Activated T-cell treated with anti-CD3 and anti-CD28 coated beads for 24 hours (primary cell): ENCODE measurements at regions not wholly inside any gene's neighbourhood (a gene's known extent, or its start where the extent isn't known, plus 50 kb on each side); places are given as distances from the start of the nearest gene placed in this dataset.

Experiments
- DNase-seq: peaks from one replicate; pipeline ENCODE4 v3.0.0-alpha.2; 2020; ENCODE audit warnings: low read depth

- DNase-seq: no peak
Observed at GRCh38 chr3:168457954-168458539, 362.3 kb upstream of the GOLIM4 start.

- no peak for DNase-seq
Observed at GRCh38 chr3:168455814-168456213, 360.1 kb upstream of the GOLIM4 start.

GRCh38 chr3:168453623-168454022 lies 357.9 kb upstream of the GOLIM4 start:
- DNase-seq: no peak

GRCh38 chr3:168443965-168444364 lies 348.2 kb upstream of the GOLIM4 start:
- no peak for DNase-seq

DNA sequence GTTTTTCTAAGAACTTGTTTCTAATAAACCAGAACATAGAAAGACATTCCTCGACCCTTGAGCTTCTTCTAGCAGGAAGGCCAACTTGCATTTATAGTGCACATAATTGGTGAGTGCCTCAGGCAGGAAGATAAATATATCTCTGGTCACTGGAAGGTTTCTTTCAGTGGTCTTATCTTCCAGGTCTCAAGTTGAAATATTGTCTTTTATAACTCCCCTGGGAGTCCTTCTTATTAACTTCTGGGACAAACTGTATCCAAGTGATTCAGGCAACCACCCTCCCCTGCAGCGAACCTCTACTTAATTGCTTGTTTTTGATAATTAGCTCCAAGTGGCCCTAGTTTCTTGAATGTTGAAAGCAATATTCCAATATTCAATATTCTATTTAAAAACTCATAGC lies 346.8 kb upstream of the GOLIM4 start:
- no peak for DNase-seq

DNA sequence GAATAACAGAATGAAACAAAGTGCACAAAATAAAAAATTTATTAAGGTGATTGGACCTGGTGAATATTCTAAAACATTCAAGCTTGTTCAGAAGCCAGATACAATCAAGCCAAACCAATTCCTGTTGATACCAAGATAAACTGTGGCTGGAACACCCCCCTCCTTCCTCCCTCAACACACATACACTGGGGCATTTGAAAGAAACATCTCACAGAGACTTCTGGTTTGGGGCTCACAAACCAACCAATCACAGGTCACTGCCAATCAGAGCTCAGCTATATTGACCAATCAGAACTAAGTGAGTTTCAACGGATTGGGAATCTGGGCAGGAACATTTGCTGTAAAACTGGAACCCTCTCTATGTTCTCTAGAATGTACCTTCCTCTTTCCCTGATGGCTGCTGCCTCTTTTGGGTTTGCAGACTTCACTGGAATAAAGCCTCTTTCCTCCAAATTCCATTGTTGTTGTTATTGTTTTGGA lies 340.6 kb upstream of the GOLIM4 start:
- DNase-seq: no peak

DNA sequence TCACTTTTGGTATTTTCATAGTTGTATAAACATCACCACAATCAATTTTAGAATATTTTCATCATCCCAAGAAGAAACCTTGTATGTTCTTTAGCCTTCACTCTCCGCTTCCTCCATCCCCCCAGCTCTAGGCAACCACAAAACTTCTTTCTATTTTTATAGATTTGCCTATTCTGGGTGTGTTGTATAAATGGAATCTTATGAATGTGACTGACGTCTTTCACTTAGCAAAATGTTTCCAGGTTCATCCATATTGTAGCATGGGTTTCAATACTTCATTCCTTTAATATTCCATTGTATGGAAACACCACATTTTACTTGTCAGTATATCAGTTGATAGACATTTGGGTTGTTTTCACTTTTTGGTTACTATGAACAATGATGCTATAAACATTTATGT lies 335.8 kb upstream of the GOLIM4 start:
- DNase-seq: no peak

DNA sequence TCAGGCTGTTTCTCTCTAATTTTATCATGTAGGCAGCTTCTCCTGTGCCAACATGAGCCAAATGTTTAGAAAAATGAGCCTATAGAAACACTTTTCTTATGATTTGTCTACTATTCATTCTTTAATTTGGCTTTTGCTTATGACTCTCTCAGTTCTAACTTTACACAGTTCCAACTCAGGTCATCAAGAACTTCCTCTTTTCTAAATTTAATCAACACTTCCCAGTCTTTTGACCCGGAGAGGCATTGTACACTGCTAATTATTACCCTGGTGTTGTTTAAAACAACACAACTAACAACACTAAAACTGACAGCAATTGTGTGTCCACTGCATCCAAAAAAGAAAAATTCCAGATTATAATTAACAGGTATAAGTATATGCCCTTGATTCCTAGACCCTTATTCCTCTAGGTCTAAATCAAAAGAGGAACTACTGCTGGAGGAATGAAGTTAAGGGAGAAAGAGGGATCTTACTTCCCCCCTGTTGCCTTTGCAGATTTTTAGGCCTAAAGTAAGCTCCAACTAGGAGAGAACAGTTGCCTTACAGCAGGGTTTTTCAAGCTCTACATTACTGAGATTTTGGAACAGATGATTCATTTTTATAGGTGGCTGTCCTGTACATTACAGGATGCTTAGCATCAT lies 332.2 kb upstream of the GOLIM4 start:
- no peak for DNase-seq

GRCh38 chr3:168427156-168427555 lies 331.4 kb upstream of the GOLIM4 start:
- DNase-seq: no peak

DNA sequence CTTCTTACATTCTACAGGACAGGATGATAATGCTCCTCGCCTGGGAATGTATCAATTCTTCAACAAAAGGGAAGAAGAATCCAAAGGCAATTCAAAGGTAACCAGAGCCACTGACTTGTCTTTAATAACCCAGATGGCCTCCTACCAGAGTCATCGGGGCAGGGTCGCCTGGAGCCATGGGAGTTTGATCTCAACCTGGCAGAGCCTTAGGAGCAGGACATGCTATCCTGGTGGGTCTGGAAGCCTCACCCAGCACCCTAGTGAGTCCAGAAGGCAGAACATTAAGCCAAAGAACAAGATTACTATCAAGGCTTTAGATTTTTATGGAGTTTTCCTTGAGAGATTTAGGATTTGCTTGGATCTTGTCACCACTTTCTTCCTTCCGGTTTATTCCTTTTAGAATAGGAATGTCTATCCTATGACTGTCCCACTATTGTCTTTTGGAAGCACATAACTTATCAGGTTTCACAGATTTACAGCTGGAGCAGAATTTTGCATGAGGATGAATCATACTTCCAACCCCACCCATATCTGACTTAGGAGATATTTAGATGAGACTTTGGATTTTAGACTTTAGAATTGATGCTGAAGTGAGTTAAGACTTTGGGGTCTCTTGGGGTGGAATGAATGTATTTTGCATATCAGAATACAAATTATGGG lies 330.3 kb upstream of the GOLIM4 start:
- no peak for DNase-seq

GRCh38 chr3:168424059-168424734 lies 328.5 kb upstream of the GOLIM4 start:
- no peak for DNase-seq

DNA sequence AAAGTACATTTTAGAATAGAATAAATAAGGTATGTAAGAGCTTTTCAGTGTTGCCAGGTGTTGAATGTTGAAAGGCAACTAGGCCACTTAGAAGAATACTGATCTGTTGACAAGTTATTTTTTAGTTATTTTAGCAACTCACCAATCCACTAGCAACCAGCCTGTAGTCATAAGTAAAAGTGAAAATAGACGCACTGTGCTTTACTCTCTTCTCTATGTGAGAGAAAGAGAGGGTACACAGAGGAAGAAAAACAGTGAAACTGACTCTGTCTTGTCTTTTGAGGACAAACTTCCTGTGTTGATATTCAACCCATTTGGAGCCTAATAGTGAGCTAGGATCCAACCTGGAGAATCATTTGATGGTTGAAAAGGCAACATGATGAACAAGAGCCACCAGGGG lies 327.1 kb upstream of the GOLIM4 start:
- no peak for DNase-seq

GRCh38 chr3:168419091-168419490 lies 323.4 kb upstream of the GOLIM4 start:
- no peak for DNase-seq

DNA sequence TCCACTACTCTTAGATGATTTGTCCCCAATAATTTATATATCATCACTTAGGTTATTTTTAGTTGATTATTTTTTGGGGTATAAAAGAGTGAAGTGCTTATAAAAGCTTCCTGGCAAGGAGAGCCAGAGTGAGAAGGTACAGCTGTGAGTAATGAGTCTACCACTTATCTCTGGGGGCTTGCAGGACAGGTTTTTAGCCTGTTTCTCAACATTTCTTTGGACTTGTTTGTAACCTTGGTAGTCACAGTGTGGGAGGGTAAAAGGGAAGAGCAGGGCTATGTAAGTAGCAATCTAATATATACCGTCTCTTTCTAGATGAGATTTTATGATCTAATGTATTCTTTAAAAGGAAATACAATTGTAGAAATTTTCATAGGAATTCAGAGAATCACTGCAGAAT lies 321.3 kb upstream of the GOLIM4 start:
- no peak for DNase-seq

- DNase-seq: no peak
Observed at GRCh38 chr3:168416446-168416845, 320.7 kb upstream of the GOLIM4 start.

DNA sequence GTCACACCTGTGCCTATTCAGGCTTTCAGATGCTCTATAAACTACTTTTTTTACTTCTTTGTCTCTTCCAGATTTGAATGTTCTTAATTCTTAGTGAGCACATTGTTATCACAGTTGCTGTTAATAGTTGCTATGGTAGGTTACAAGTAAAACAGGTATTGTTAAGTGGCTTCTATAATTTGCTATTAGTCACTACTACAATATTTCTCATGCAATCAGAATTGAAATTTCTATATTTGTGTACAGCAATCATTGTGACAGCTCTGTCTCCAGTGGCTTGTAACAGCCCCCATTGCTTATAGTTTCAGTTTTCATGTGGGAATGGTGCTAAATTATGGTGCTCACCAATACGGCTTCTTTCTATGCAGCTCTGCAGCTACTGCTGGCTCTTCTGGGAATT lies 318.4 kb upstream of the GOLIM4 start:
- no peak for DNase-seq

DNA sequence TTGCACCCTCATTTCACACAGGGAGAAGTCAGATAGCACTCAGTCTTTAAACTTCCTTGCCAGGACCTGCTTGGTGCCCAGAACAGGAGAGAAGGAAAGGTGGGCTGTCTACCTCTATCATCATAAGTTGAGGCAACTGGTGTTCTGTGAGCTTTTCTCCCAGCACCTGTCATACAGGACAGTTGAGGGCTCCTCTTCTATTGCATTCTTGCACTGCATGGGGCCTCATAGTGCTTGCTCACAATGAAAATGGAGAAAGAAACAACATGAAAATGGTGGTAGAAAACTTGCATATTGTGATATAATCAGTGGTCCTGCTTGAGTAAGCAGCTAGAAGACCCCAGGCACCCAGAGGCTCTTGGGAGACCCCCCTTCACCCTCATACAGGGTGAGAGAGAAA lies 311.7 kb upstream of the GOLIM4 start:
- DNase-seq: no peak

DNA sequence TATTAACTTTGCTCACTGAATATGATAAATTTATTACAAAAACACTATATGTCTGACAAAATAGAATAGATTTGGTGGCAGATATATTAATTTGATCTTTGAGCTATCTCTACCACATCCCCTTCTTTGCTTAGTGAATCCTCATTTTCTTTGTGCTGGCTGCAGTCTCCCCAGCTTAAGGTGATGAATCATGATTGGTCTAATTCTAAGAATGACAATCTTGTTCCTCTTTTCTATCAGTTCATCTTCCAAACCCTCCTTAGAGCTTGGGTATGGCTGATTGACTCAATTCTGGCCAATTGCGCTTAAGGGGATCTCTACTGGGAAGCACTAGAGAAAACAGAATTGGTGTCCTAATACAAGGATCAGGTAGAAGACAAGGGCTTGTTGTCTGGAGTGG lies 309.6 kb upstream of the GOLIM4 start:
- DNase-seq: no peak

DNA sequence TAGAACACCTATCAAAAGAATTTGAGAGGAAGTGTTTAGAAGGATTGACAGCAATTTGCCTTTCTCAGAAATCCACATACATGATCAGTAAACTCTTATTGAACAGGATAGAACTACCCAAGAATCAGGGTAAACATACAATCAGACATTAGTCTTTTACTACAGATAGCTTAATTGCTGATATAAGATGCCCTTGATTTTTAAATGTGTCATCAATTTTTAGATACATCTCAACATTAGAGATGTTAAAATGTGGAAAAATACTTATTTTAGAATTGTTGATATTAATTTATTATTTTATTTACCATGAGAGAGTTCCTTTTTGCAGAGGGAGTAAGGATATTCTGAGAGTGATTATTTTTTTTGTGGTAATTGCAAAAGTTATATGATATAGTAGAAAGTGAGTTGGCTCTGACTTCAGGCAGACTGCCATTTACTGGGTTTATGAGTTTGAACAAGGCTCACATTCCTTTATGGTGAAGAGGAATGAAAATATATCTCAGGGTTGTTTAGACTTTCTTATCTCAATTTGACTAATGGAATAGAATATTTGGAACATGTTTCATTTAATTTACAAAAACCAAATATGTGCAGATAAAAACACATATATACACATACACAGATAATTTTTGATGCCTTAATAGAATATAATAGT lies 302.8 kb upstream of the GOLIM4 start:
- DNase-seq: no peak

- no peak for DNase-seq
Observed at GRCh38 chr3:168396861-168397260, 301.1 kb upstream of the GOLIM4 start.

DNA sequence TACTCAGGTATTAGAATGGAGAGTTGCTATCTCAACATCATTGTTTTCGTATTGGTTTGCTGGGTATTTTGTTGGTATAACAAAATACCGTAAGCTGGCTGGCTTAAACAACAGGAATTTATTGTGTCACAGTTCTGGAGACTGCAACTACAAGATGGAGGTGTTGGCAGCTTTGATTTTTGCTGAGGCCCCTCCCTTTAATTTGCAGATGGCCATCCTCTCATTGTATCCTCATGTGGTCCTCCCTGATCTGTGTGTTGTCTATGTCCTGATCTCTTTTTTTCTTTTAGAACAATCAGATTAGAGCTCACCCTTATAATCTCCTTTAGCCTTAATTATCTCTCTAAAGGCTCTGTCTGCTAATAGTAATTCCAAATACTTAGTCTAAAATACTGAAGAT lies 299.8 kb upstream of the GOLIM4 start:
- no peak for DNase-seq

DNA sequence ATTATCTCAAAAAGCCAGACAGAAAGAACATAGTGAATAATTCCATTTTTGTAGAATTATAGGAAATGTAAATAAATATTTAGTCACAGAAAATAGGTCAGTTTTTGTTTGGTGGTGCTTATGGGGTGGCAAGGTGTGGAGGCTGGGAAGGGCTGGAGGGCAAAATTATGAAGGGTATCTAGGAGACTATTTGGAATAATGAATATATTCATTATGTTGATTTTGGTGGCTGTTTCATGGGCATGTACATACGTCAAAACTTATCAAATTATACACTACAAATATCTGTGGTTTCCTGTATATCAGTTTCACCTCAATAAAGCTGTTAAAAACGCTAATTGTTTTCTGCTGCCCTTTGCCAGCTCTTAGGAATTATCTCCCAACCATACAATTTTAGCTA lies 298.7 kb upstream of the GOLIM4 start:
- DNase-seq: no peak

DNA sequence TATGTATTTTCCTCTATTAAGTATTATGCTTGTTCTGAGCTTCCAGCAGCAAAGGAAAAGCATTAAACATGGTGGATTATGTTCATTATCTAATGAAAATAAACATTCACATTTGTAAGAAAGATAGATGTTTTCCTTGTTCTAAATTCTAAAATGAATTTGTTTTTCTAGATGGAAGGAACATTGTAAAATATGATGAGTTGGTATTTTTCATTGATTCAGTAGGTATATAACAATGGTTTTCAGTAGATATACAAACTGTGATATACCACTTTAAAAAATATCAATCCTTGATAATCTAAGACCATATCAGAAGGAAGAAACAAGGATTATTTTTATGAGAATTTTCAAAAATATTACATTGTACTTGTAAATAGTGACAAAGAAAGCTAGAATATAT lies 290.6 kb upstream of the GOLIM4 start:
- DNase-seq: no peak
